Nephron (organoid): ENCODE measurements at regions not wholly inside any gene's neighbourhood (a gene's known extent, or its start where the extent isn't known, plus 50 kb on each side); places are given as distances from the start of the nearest gene placed in this dataset.

Experiments used
- H3K27ac Mint-ChIP-seq, 3 experiments: 2 replicates each; pipeline ENCODE4 v1.8.0; 2020; ENCODE audit warnings: mixed read lengths in 3 of 3, mild to moderate bottlenecking in 2 of 3, moderate library complexity in 1 of 3
- H3K27me3 Mint-ChIP-seq: 2 replicates; pipeline ENCODE4 v1.8.0; 2021; ENCODE audit warnings: low read depth, mild to moderate bottlenecking, moderate library complexity, mixed read lengths
- H3K36me3 Mint-ChIP-seq: 2 replicates; pipeline ENCODE4 v1.8.0; 2020; ENCODE audit warnings: low read depth, mixed read lengths
- H3K4me1 Mint-ChIP-seq: 2 replicates; pipeline ENCODE4 v1.8.0; 2020; ENCODE audit warnings: mixed read lengths
- H3K4me3 Mint-ChIP-seq, 3 experiments: 2 replicates each; pipeline ENCODE4 v1.8.0; 2020; ENCODE audit warnings: mild to moderate bottlenecking in 3 of 3, mixed read lengths in 3 of 3, moderate library complexity in 2 of 3
- H3K9me3 Mint-ChIP-seq: 2 replicates; pipeline ENCODE4 v1.8.0; 2020; ENCODE audit warnings: mixed read lengths
- TF ChIP-seq, protein P1 (sequence below), 3 experiments: fragments of 200-600 bp; sonication (generic); IDR thresholded peaks; one replicate each; pipeline ENCODE4 v1.5.0; 2021; ENCODE audit warnings: antibody characterized with exemption in 3 of 3; ENCODE audit not compliant: unreplicated experiment in 3 of 3

DNA sequence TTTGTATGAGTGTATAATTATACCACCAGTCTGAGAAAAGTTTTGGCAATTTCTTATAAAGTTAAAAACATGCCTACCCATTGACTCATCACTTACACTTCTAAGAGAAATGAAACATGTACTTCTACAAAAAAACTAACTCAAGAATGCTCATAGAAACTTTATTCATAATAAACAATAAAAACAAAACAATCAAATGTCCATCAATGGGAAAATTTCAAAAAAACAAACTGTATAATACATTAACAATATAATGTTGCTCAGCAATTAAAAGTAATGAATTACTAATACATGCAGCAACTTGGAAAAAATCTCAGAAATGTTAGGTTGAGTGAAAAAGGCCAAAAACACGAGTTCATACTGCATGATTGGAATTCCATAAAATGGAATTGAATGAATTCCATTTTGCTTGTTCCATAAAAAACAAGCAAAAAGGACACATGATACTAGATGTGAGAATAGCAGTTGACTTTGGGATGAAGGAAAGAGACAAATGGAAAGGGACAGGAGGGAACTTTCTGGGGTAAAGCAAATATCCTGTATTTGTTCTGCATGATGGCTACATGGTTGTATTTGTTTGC lies 726.6 kb downstream of the RFPL4B start:
- no peaks in the 10 kb centered on the region for H3K36me3 Mint-ChIP-seq
- H3K4me3 Mint-ChIP-seq: no peak overlapping the region
- peaks cover 7% of the 10 kb centered on the region for H3K9me3 Mint-ChIP-seq
- no peaks in the 10 kb centered on the region for H3K27me3 Mint-ChIP-seq
- TF ChIP-seq, protein P1, sequence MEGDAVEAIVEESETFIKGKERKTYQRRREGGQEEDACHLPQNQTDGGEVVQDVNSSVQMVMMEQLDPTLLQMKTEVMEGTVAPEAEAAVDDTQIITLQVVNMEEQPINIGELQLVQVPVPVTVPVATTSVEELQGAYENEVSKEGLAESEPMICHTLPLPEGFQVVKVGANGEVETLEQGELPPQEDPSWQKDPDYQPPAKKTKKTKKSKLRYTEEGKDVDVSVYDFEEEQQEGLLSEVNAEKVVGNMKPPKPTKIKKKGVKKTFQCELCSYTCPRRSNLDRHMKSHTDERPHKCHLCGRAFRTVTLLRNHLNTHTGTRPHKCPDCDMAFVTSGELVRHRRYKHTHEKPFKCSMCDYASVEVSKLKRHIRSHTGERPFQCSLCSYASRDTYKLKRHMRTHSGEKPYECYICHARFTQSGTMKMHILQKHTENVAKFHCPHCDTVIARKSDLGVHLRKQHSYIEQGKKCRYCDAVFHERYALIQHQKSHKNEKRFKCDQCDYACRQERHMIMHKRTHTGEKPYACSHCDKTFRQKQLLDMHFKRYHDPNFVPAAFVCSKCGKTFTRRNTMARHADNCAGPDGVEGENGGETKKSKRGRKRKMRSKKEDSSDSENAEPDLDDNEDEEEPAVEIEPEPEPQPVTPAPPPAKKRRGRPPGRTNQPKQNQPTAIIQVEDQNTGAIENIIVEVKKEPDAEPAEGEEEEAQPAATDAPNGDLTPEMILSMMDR (IDR thresholded peaks at IDR 0.05; ENCODE audit: unreplicated experiment in 3 of 3): no peak
- peak overlapping the region in 1 of 3 experiments; percentile 41 for H3K27ac Mint-ChIP-seq
- H3K4me1 Mint-ChIP-seq: peaks cover 5% of the 10 kb centered on the region

DNA sequence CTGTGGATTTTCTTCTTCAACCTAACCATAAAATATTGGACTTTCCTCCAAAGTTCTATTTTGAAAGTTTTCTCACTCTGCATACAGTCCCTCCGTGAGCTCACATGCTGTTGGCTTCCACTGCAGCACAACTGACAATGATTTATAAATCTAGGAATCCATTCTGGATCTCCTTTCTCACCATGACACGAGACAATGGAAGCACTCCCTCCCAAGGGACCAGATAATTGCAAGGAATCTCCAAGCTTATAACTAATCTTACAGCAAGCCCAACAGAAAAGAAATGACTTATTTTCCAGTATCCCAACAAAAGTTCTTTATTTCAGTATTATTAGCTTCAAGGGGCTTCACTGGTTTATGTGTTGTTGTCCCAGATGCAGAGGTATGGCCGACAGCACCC lies 729.0 kb downstream of the RFPL4B start:
- Mint-ChIP-seq H3K4me3 (no peak overlapping the region), H3K27ac (no peak overlapping the region), H3K9me3 (no peaks in the 10 kb centered on the region), H3K27me3 (no peaks in the 10 kb centered on the region), H3K36me3 (no peaks in the 10 kb centered on the region), H3K4me1 (peaks cover 5% of the 10 kb centered on the region)
- TF ChIP-seq, protein P1 (IDR thresholded peaks at IDR 0.05; ENCODE audit: unreplicated experiment in 3 of 3): no peak

DNA sequence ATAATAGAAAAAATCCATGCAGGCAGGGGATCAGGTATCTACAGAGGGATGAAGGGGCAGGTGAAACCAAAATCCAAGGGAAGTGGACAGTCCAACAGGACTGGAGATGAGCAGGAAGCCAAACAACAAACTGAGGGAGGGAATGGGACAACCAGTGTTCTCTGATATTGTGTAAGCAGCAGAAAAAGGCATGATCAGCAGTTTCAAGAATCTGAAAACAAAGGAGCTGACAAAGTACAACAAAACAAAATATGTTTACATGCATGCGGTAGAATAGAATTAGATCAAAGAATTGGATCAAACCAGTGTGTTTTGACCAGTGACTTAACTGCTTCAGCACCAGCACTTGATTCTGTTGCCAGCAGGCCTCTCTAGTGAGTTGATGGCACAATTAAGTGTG lies 729.7 kb downstream of the RFPL4B start:
- H3K27me3 Mint-ChIP-seq: no peaks in the 10 kb centered on the region
- TF ChIP-seq, protein P1 (IDR thresholded peaks at IDR 0.05; ENCODE audit: unreplicated experiment in 3 of 3): no peak
- H3K27ac Mint-ChIP-seq: peak overlapping the region in 1 of 3 experiments; percentile 8
- no peaks in the 10 kb centered on the region for H3K36me3 Mint-ChIP-seq
- H3K4me3 Mint-ChIP-seq: no peak overlapping the region
- no peaks in the 10 kb centered on the region for H3K9me3 Mint-ChIP-seq
- peaks cover 5% of the 10 kb centered on the region for H3K4me1 Mint-ChIP-seq

DNA sequence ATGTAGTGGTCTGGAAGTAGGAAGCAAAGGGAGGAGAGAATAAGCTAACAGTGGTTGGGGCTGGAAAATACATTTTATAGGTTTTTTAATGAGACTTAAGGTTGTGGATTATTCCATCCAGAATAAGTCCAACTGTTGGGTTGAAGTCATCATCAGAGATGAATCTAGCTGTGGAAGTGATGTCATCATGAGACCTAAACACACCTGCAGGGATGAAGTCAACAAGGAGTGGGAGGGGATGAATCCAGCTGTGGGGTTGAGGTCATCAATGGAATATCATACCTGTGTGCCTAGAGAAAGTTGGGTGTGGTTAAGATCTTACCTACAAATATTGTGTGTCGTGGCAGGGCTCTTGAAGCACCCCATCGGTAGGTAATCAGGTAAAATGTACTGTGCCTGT lies 730.7 kb downstream of the RFPL4B start:
- Mint-ChIP-seq H3K4me3 (no peak overlapping the region), H3K9me3 (no peaks in the 10 kb centered on the region), H3K36me3 (no peaks in the 10 kb centered on the region), H3K27ac (no peak overlapping the region), H3K4me1 (peaks cover 5% of the 10 kb centered on the region), H3K27me3 (no peaks in the 10 kb centered on the region)
- TF ChIP-seq, protein P1 (IDR thresholded peaks at IDR 0.05; ENCODE audit: unreplicated experiment in 3 of 3): no peak

DNA sequence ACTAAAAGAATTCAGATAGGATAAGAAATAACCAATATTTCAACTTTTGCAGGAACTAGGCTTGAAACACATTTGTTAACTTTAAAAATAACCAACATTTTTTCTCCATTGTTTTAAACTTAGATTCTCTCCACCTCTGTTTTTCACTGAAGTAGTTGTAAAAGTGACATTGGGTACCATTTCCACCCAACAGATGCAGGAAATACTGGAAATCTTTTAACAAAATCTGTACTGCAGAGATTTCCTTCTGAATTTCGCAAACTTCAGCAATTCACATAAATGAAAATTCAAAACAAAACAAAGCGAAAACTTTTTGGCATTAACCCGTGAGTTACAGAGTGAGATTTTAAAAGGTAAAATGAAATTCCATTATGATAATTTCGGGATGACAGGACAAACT lies 731.7 kb downstream of the RFPL4B start:
- H3K27me3 Mint-ChIP-seq: no peaks in the 10 kb centered on the region
- no peaks in the 10 kb centered on the region for H3K36me3 Mint-ChIP-seq
- TF ChIP-seq, protein P1 (IDR thresholded peaks at IDR 0.05; ENCODE audit: unreplicated experiment in 3 of 3): no peak
- H3K9me3 Mint-ChIP-seq: no peaks in the 10 kb centered on the region
- no peak overlapping the region for H3K27ac Mint-ChIP-seq
- peaks cover 5% of the 10 kb centered on the region for H3K4me1 Mint-ChIP-seq
- no peak overlapping the region for H3K4me3 Mint-ChIP-seq

DNA sequence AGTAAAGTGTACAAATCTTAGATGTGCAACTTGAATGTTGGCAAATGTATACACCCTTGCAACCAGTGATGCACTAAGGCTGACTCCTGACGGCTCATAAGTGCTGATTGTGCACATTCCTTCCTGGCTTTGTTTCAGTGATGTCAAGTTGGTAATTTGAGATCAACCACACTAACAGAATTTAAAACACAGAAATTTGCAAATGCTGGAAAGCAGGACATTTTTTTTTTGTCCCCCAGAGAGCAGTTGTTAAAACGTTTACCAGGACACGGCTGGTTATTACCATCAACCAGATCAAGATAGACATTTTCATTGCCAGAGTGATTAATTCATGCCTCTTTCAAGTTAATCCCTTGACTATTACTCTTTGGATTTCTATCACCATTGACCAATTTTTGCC lies 735.6 kb downstream of the RFPL4B start:
- no peaks in the 10 kb centered on the region for H3K36me3 Mint-ChIP-seq
- H3K27me3 Mint-ChIP-seq: no peaks in the 10 kb centered on the region
- H3K27ac Mint-ChIP-seq: peak overlapping the region in 2 of 3 experiments; percentile 33 to 64
- H3K4me1 Mint-ChIP-seq: no peaks in the 10 kb centered on the region
- H3K9me3 Mint-ChIP-seq: no peaks in the 10 kb centered on the region
- H3K4me3 Mint-ChIP-seq: no peak overlapping the region
- TF ChIP-seq, protein P1 (IDR thresholded peaks at IDR 0.05; ENCODE audit: unreplicated experiment in 3 of 3): no peak
